Fibroblast of upper back skin (primary cell): ENCODE measurements at regions not wholly inside any gene's neighbourhood (a gene's known extent, or its start where the extent isn't known, plus 50 kb on each side); places are given as distances from the start of the nearest gene placed in this dataset.

Source experiments
- DNase-seq: peaks from one replicate; pipeline ENCODE4 v3.0.0-alpha.2; 2013

DNA sequence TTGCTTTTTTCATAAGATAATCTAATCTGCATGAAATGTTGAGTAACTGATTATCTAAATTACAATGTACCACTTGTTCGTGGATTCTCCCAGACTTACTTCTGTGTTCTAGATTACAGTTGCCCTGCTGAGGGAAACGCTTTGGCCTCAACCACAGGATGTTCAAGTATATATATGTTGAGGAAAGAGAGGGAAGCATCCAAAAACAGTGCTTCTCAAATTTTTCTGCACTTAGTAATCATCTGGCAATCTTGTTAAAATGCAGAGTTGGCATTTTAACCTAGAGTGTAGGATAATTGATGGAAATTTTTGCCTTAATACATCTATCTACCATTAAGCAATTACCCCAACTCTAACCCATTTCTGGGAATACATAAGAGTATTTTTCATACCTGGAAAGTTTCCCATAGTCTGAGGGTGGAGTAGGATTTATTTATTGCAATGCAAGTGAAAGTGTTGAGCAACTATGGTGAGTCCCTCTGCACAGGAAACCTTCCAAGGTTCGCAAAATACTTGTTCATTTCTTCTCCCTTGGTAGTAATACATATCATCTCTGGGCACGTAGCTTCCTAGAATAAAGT lies 59.6 kb upstream of the C1GALT1 start:
- peak; percentile 94 for DNase-seq

DNA sequence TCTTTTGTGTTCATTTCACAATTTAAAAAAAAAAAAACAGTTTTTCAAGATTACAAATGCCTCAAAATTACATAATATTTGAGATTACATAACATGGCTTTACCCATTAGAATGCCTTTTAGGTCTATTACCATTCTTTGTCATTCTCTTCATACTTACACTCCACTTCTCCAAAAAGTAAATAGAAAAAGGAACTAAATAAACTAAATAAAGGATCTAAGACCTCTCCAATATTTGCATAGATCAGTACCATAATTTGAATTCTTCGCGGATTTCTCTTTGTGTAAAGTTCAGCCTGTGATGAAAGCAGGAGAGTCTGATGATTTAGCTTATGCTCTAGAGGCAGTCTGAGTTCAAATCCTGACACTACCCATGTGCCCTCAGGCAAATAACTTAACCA lies 56.4 kb upstream of the C1GALT1 start:
- no peak for DNase-seq

DNA sequence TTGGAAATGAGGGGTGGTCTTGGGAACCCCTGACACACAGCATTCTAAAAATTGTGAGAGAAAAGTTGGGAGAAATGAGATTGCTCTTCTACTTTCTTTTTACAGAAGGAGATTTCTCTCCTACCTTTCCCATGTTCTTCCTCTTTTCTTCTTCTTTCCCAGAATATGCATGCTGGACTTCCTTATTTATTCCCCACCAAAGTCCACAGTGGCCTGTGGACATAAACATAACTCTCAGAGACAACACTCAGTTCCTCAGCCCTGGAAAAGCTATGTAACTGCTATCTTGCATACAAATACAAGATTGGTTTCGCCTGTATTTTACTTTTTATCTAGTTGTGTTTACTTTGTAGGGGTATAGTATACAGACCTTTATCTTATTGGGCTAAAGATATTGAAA lies 54.6 kb upstream of the C1GALT1 start:
- no peak for DNase-seq

DNA sequence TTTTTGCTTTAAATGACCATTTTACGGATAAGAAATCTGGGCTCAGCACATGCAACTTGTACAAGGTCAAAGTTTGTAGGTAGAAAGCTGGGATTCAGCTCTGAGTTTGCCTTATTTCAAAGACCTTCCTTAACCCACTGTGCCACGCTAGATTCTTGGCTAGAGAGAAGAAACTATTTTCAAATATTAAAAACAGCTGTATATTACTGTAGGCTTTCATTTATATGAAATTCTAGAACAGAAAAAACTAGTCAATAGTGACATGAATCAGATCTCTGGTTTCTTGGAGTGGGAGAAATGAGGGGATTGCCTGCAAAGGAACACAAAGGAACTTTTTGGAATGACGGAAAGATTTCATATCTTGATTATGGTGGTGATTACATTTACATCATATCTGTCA lies 53.0 kb upstream of the C1GALT1 start:
- DNase-seq: peak; percentile 8

DNA sequence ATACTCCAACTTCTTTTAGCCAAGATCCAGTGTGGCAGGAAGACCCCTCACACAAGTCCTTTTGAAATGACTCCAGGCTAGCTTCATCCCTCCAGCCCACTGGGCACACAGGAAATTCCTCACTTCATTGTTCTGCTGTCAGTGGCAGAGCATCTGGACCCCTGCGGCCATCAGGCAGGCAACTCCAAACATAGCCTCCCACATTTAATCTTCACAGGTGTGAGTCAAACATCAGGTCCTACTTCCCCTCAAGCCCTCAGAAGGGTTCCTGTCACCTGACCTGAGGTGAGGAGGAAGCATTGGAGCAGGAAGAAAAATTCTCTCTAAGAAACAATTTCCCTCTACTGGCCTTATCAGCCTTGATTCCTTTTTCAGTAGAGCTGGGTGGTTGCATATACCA lies 51.1 kb upstream of the C1GALT1 start:
- DNase-seq: no peak
